Suprapubic skin (tissue), 4 donors: ENCODE measurements at regions not wholly inside any gene's neighbourhood (a gene's known extent, or its start where the extent isn't known, plus 50 kb on each side); places are given as distances from the start of the nearest gene placed in this dataset.

Source experiments
- POLR2A ChIP-seq, 2 donors: fragments of 450-650 bp; IDR thresholded peaks; one replicate each; pipeline ENCODE4 v1.6.1; 2017; ENCODE audit warnings: antibody characterized with exemption in 2 of 2, mild to moderate bottlenecking in 2 of 2, moderate library complexity in 2 of 2
- POLR2AphosphoS5 ChIP-seq, 3 donors: sonication (generic); formaldehyde crosslinking; IDR thresholded peaks; one replicate each; pipeline ENCODE4 v1.6.1; 2017; ENCODE audit warnings: antibody characterized with exemption in 3 of 3
- TF ChIP-seq, protein P1 (sequence below), 2 donors: fragments of 200-600 bp in 1 of 2; fragments of 450-650 bp in 1 of 2; sonication (generic) in 1 of 2; IDR thresholded peaks; one replicate each; pipeline ENCODE4 v1.5.1; 2016 to 2019; ENCODE audit warnings: antibody characterized with exemption in 2 of 2, mild to moderate bottlenecking in 1 of 2, moderate library complexity in 1 of 2

DNA sequence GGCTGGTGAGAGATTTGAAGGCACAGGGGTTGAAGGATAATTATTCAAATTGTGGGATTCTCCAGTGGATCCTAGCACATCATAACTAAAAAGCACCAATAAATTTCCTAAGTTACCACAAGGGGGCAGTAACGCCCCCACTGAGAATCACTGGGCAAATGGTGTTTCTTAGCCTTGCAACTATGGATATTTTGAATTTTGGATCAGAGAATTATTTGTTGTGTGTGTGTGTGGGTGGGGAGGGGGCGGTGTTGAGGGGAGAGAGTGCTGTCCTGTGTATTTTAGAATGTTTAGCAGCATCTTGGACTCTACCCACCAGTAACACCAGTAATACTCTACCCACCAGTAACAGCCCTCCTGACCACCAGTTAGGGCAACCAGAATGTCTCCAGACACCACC lies 63.3 kb upstream of the PRKG1 start:
- TF ChIP-seq POLR2A (IDR thresholded peaks at IDR 0.05) = no peak
- TF ChIP-seq, protein P1, sequence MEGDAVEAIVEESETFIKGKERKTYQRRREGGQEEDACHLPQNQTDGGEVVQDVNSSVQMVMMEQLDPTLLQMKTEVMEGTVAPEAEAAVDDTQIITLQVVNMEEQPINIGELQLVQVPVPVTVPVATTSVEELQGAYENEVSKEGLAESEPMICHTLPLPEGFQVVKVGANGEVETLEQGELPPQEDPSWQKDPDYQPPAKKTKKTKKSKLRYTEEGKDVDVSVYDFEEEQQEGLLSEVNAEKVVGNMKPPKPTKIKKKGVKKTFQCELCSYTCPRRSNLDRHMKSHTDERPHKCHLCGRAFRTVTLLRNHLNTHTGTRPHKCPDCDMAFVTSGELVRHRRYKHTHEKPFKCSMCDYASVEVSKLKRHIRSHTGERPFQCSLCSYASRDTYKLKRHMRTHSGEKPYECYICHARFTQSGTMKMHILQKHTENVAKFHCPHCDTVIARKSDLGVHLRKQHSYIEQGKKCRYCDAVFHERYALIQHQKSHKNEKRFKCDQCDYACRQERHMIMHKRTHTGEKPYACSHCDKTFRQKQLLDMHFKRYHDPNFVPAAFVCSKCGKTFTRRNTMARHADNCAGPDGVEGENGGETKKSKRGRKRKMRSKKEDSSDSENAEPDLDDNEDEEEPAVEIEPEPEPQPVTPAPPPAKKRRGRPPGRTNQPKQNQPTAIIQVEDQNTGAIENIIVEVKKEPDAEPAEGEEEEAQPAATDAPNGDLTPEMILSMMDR (IDR thresholded peaks at IDR 0.05) = peak; percentile 61
- no peak for TF ChIP-seq POLR2AphosphoS5 (IDR thresholded peaks at IDR 0.05)
